ENCODE measurements at regions not wholly inside any gene's neighbourhood (a gene's known extent, or its start where the extent isn't known, plus 50 kb on each side); places are given as distances from the start of the nearest gene placed in this dataset.
"Not testable (repeated sequence)": the region's sequence is repeated elsewhere in the genome, so short reads cannot be mapped to it uniquely, and the experiment has no call there.

DNA sequence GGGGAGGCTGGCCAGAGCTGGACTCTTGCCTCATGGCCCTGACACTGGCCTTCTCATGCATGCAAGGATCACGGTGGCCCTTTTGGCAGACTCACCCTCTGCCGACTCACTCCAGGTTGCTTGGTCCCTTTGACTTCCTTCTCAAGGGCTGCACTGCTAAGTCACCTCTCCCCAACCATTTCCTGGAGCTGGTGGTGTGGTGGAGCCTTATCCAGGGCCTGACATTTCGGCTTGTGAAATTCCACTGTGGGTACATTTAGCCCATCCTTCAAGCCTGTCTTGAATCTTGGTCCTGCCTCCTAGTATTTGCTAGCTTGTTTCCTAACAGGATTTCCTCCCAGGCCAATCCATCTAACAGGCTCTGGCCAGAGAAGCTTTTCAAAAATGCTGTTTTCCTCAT is 52.6 kb upstream of the JUN start:
- no peak for DNase-seq

DNA sequence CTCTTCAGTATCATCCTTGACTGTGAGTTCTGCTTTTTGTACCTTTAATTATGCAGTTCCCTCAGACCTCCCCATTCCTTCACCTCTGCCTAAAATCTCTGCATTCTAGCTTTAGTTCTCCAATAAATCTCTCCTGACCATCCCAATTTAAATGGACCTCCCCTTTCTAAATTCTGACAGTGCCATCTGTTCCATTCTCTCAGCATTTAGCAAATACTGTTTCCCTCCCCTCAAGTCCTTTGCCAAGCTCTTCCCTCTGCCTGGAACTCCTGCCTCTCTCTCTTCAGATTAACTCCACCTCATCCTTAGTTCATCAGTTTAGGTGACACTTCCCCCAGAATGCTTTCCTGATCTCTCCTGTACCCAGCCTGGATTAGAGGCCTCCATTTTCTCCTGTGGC is 54.0 kb upstream of the JUN start:
- DNase-seq: no peak

DNA sequence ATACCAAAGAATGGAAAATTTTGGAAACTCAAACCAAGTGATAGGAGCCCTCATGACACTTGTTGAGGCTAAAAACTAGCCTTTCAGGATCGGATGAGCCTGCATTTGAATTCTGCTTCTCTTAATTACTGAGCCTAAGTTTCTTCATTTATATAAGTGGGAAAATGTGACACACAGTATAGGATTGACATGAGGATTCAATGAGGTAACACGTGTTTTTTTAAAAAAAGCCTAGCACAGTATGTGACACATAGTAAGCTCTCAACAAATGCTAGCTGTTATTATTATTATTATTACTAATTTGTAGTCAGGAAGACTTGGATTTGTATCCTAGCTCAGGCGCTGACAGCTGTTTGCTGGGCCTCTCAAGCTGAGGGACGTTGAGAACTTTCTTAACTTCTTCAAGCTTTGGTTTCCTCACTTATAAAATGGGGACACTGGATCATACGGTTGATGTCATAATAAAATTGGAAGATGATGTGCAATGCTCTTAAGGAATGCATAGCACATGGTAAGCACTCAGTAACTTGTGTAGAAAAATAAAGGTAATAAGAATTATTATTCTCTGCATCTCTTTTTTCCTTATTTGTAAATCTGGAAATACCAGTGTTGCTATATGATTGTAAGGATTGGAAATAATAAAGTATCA is 55.4 kb upstream of the JUN start:
- DNase-seq: no peak

DNA sequence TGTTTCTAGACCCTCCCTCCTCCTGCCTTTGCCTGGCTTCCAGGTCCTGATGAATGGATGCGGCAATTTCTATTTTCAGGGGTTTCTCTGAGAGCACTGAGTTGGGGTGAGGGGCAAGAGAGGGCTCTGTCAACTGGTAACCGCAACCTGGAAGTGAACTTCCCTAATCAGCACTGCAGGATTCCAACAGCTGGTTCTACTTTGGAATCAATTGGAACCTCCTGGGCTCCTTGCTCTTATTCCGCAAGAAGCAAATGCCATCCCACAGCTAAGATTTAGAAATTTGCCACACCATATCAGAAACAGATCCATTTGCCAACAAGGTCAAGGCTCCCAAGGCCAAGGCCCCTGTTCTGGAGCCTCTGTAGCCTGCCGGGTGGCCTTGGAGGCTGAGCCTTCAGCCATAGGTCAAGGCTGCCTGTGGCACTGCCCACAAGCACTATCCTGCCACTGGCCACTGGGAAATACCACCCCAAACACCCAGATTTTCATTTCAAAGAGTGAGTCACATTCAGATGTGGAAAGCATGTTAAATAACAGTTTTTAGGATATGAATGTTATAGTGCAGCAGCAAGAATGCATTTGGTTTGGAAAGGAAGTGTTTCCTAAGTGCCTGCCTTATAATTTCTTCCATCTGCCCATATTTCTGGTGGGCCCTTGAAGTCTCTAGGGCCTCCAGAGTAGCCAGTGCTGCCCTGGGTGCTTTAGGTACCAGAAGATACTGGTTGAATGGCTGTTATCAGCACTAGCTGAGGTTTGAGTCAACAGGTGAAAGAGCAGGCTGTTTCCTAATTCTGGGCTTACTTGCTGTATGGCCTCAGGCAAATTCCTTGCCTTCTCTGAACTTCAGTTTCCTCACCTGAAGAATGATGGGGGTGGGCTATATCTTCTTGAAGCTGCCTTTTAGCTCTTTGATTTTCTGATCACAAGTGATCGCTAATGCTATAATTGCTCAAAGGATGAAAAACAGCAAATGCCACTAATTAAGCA is 56.3 kb upstream of the JUN start:
- no peak for DNase-seq

DNA sequence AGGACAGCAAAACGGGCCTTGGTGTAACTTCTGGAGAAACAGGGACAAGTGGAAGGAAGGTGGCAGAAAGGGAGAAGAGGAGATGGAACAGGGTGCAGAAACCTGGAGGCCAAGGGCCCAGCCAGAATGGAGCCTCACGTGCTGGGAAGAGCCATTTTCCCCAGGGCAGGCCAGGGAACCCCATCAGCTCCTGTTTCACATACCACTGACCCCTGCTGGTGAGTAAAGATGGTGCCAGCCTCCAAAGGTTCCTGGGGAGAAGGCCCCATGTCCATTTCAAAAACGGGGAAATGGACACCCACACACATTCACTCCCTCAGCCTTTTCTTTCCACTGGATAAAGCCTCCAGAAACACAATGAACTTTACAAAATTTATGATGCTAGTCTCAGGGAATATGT is 57.6 kb upstream of the JUN start:
- peak; percentile 10 for DNase-seq

DNA sequence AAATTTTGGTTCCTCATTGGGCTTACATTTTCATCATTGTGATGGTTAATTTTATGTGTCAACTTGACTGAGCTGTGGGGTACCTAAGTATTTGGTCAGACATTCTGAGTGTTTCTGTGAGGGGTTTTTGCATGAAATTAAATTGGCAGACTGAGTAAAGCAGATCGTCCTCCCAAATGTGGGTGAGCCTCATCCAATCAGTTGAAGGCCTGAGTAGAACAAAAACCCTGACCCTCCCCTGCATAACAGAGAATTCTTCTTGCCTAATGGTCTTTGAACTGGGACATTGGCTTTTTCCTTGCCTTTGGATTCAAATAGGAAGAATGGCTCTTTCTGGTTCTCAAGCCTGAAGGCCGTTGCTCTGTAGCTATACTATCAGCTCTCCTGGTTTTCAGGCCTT is 59.1 kb upstream of the JUN start:
- DNase-seq: no peak

DNA sequence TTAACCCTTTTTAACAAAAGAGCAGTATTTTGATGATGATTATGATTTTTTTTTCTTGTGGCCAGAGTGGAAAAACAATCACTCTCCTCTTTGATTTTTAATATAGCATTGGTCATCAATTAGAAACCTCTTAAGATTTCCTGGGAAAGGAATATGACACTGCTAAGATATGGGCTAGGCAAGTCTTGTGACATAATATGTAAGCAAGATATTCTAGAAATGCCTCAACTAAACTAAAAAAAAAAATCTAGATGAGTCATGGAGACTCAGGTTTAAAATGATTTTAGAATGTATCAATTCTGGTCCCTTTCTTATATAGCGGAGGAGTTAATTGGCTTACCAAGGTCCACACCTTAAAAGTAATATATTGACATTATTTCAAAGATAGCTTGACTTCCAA is 60.3 kb upstream of the JUN start:
- no peak for DNase-seq

DNA sequence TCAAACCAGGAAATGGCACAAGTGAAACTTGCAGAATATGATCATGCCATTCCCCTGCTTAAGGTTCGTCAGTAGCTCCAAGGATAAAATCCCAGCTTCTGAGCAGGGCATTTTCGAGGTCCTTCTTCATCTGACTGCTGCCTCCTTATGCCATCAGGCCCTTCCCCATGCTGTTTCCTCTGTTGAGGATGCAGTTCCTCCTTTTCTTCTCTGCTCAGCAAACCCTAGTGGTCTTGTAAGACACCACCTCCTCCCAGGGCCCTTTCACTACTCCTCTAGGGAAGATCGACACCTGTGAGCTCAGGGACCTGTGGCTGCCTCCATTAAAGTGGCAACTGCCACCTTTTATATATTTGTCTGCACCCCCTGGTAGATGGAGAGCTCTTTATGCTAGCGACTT is 62.1 kb upstream of the JUN start:
- no peak for DNase-seq

DNA sequence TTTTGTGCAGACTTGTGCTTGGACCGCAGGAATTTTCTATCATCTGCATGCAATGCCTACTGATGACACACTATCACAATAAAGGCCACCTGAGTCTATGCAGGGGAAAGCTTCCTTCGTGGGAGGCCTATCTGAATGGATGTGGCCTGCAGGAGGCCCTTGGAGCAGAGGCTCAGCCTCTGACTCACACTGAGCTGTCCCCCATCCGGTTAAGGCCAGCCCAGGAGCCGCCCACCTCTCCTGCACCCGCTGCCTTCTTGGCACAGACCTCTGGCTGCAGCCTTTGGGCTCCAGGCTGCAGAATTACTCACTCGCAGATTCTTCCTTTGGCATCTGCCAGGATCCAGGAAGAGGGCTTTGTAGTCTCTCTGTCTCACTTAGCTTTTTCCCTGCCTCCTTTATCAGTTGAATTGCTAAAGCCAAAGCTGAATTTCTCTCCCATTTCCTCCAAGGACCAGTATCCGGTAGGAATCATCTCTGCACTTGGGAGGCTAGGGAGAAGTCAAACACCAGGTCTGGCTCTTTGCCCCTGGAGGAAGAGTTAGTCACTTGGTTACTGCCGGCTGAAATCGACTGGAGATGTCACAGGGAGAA is 65.1 kb upstream of the JUN start:
- DNase-seq: no peak

DNA sequence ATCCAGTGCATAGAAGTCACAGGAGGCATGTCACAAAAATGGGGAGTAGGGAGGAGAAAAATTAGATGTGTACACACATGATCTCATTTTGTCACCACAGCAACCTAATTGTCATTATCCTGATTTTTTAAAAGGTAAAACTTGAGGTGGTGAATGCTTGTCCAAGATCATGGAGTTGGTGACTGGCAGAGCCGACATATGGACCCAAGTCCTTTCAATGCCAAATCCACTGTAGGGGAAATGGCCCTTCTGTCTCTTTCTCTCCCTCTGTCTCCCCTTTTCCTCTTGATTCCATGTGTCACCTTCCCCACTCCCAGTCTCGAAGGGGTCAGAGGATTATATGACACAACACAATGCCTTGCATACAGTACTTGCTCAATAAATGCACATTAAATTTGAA is 65.7 kb upstream of the JUN start:
- no peak for DNase-seq

DNA sequence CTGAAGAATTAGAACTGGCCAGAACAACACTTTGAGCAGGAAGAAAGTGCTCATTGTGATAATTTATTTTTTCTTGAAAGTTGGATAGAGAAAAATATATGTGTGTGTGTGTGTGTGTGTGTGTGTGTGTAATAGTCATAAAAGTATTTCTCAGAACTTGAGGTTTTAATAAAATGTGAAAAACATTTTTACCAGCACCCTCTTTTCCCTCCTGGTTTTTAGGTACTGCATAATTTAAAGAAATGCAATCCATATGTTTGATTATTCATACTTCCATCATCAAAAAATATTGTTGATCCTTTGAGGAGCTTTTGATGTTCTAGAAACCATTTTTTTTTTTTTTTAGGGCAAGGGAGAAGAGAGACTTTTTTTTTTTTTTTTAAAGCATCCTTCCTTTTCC is 66.8 kb upstream of the JUN start:
- DNase-seq: no peak

DNA sequence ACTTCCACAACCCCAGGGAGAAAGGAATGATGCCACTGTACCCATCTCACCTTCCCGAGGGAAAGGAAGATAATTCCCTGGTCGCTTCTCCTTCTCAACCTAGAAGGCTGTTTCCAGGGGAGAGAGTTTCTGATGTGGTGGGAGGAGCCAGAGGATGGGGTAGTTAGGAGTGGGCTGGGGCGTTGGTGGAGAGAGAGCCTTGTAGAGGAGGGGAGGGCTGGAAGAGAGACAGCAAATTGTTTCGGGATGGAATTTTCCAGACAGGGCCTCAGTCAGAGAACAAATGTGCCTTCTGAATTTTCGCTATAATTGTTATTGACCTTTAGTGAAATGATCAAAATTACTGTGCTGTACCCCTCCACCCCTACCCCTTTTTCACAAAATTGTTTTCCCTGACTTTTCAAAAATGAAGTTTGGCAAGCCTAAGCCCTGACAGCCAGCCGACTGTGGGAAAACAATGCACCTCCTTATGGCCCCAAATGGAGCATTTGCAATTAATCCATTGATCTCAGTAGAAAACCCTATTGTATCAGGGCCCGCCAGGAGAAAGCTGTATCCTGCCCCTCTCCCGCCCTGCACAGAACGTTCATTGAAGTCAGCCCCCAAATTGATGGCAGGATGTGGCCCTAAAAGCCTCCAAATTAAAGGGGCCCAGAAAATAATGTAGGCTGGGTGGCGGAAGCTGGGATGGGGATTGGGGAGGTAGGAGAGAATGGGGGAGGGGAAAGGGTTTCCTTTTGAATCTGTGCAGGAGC is 69.1 kb upstream of the JUN start:
- no peak for DNase-seq

DNA sequence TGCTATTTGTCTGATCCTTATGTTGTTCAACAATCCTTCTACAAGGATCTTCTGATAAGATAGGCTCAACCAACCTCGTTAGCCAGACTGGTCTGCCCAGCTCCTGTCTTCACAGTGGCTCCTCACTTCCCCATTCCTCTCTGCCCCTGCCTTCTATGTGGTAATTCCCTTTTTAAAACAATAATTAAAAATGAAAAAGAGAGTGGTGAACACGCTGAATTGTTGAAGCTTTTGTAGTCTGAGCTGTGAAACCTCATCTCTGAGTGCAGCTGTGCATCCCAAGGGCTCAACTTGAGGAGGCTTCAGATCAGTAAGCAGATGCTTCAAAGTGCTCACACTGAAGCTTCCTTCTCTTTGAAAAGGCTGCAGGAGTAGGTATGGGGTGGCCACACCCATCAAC is 70.7 kb upstream of the JUN start:
- no peak for DNase-seq

DNA sequence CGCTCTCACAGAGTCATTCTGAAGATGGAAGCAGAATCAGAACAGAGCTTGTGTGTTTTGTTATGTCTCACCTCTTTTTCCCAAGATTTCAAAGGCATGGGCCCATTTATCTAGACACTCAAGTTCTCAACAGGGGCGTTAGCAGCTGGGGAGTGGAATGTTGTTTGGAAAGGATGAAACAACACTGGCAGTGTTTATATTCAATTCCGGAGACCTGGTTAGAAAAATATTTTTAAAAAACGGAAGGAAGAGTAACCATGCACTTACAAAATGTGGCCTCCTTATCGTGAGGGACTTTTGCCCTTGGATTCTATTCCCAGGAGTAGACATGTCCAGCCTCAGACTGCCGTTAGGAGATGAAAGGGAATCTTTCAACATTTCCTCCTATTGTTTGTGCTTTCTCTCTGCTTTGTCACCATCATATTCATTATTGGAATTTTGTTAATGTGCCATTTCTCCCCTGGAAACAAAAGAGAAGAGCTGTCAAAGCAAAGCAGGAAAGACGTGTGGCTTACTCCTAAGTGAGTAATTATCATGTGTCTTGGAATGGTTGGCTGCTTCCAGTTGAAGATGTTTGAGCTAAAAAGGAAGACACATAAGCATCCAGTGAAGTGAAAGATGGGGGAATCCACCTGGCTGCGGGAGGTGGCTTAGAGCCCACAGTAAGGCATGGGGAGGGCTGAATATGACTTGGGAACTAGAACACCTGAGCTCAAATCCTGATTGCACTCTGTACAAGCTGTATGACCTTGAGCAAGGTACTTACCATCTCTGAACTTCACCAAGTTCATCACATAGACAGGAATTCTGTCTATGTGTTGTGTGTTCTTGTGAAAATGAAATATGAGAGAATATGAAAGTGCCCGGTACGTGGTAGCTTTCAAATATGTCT is 71.7 kb upstream of the JUN start:
- no peak for DNase-seq

DNA sequence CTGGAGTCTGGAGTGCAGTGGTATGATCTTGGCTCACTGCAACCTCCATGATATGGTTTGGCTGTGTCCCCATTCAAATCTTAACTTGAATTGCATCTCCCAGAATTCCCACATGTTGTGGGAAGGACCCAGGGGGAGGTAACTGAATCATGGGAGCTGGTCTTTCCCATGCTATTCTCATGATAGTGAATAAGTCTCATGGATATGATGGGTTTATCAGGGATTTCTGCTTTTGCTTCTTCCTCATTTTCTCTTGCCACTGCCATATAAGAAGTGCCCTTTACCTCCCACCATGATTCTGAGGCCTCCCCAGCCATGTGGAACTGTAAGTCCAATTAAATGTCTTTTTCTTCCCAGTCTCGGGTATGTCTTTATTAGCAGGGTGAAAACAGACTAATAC is 72.4 kb upstream of the JUN start:
- not testable (repeated sequence) for DNase-seq

DNA sequence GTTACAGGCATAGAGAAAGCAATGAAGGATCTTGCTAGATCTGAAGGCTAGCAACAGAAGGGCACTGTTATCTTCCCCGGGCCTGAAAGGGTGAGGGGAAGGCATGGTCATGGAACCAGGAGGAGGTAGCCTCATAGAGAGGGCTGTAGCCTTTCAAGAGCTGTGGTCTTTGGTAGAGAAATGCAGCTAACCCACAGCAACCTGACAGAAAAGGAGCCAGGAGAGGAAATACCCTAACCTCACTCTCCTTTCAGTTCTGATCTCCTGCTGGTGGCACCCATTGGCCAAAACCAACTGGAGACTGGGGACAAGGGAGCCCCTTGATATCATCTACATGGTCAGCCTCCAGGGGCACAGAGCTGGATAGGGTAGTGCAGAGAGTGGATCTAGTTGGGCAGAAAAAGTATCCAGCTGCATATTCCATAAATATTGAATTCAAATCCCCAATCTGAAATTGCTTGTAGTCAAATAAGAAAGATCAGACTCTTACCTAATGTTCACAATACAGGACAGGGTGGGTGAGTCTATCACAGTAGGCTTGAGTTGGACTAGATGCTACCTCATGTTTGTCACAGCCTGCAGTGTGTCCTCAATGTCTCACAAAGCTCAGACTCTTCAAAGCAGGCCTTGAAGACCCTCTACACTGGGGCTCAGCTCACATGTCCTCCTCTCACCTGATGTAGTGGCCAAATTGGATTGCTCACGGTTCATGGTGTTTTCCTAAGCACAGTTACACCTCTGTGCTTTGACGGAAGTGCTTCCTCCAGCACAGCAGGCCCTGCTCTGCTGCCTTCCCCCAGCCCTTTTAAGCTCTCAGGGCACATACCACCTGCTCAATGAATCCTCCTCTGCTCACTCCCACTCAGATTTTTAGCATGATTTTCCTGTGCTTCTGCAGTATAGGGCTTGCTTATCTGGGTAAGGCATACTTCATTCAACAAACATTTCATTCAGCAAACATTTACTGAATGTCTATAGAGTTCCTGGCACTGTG is 74.1 kb upstream of the JUN start:
- peak; percentile 30 for DNase-seq

DNA sequence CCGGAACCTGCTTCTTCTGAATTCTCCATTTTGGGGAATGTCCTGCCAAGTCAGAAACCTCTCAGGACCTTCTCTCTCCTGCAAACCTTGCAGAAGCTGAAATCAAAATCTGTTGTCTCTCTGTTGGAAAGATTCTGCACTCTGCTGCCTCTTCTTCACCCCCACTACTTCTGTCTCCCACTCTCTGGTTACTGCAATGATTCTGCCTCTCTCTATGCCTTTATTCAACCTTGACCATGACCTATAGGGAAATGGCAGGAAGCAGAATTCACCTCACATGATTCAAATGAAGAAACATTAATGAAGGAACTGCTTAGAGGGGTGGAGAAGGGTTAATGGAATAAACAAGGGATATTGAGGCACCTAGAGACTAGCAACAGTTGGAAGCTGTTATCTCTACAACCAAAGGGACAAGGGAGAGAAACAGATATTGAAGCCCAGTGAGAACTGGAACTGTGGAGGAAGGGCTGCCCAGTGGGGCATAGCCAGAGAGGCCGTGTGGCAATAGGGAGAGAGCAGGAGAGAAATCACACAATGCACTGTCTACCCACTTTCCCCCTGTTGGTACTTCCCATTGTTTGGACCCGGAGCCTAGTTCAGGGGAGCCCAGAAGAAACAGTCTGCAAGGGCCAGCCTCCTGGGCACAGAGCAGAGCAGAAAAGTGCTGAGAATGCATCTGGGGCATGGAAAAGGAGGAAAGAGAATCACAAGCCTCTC is 76.1 kb upstream of the JUN start:
- DNase-seq: no peak

DNA sequence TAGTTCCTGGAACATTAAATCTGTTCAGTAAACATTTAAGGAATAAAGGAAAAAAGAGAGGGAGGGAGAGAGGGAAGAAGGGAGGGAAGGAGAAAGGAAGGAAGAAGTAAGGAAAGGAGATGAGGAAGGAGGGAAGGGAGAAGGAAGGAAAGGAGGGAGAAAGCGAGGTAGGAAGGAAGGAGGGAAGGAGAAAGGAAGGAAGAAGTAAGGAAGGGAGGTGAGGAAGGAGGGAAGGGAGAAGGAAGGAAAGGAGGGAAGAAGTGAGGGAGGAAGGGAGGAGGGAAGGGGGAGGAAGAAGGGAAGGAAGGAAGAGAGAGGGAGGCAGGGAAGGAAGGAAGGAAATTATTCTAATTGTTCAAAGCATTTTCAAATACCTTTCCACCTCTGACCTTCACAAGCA is 77.2 kb upstream of the JUN start:
- DNase-seq: no peak

DNA sequence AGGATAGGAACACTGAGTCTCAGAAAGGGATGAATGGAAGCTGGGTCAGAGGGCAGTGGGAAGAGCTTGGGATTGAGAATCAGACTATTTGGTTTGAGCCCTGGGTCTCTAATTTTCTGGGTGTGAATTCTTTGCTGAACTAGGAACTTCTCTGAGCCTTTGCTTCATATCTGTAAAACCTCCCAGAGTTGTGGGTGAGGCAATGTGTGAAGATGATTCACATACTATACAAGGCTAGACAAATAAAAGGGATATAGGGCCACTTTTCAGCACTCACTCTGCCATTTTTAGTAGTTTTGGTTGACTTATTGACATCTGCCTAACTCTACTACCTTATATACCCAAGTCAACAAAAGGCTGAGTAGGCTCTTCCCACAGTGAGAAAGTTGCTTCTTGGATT is 77.7 kb upstream of the JUN start:
- DNase-seq: no peak

DNA sequence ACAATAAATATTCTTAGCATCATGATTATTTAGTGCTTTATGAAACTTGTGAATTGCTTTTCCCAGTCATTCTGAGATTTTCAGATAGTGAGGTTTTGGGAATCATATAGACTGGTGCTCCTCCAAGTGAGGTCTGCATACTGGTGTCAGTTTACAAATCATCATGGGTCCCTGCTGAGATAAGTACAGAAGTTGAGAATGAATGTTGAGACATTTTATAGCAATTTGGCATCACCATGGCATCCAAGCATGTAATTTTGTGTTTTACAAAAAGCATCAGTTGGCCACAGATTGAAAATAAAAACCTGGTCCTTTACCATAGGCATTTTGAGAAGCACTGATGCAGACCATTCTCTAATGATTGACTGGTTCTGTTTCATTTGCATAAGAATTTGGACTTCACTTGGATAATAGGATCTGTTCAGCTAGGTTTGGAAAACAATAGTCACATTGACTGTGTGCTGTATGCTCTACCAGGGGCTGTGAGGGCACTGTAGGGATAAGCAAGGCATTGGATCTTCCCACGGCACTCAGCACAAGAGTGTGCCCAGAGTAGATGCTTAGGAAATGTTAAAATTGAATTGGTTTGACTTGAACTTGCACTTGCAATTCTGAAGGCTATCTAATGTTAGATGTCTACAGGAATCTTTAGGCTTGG is 79.0 kb upstream of the JUN start:
- no peak for DNase-seq

All from activated CD4-positive, alpha-beta T cell treated with anti-CD3 and anti-CD28 coated beads, Interleukin-2, amount 50 U/mL, for 16 hours (primary cell).